Liver (tissue), 8 donors: ENCODE measurements at regions not wholly inside any gene's neighbourhood (a gene's known extent, or its start where the extent isn't known, plus 50 kb on each side); places are given as distances from the start of the nearest gene placed in this dataset.

ENCODE experiments used
- DNase-seq: peaks from one replicate; pipeline ENCODE4 v3.0.0-alpha.2; 2017; ENCODE audit warnings: low spot score
- H3K27ac ChIP-seq, 2 donors: one replicate each; pipeline ENCODE4 v1.7.0; 2013; ENCODE audit warnings: inconsistent platforms in 2 of 2, low read length in 2 of 2, control low read depth in 1 of 2, low read depth in 1 of 2, mild to moderate bottlenecking in 1 of 2
- H3K27me3 ChIP-seq, 4 donors: one replicate each; pipeline versions ENCODE4 v1.6.1 to v1.7.0; 2013; ENCODE audit warnings: low read length in 3 of 4, inconsistent platforms in 1 of 4, mild to moderate bottlenecking in 1 of 4, moderate library complexity in 1 of 4; ENCODE audit not compliant: control insufficient read depth in 4 of 4, insufficient read depth in 4 of 4
- H3K36me3 ChIP-seq, 4 donors: one replicate each; pipeline versions ENCODE4 v1.6.1 to v1.7.0; 2013; ENCODE audit warnings: low read length in 3 of 4, mild to moderate bottlenecking in 3 of 4, low read depth in 1 of 4, moderate library complexity in 1 of 4; ENCODE audit not compliant: control insufficient read depth in 4 of 4, insufficient read depth in 3 of 4
- H3K4me1 ChIP-seq, 4 donors: one replicate each; pipeline versions ENCODE4 v1.6.1 to v1.7.0; 2013; ENCODE audit warnings: low read length in 3 of 4, mild to moderate bottlenecking in 3 of 4, moderate library complexity in 1 of 4; ENCODE audit not compliant: control insufficient read depth in 4 of 4, insufficient read depth in 4 of 4
- H3K4me3 ChIP-seq, 3 donors: one replicate each; pipeline versions ENCODE4 v1.6.1 to v1.7.0; 2013; ENCODE audit warnings: low read length in 3 of 3, control low read depth in 1 of 3, low read depth in 1 of 3, mild to moderate bottlenecking in 1 of 3
- H3K9ac ChIP-seq, 2 donors: one replicate each; pipeline ENCODE4 v1.7.0; 2013; ENCODE audit warnings: low read length in 2 of 2, mild to moderate bottlenecking in 2 of 2, moderate library complexity in 2 of 2, control low read depth in 1 of 2, low read depth in 1 of 2
- H3K9me3 ChIP-seq, 4 donors: one replicate each; pipeline versions ENCODE4 v1.6.1 to v1.7.0; 2013; ENCODE audit warnings: low read length in 3 of 4; ENCODE audit not compliant: control insufficient read depth in 4 of 4
- CTCF ChIP-seq: fragments of 150-350 bp; IDR thresholded peaks from 2 replicates; pipeline ENCODE4 v1.5.1; 2017; ENCODE audit warnings: improper control_type of control experiment, low read depth, low read length; ENCODE audit not compliant: missing input control
- EGR1 ChIP-seq, 2 donors: IDR thresholded peaks; 2 replicates each; pipeline ENCODE4 v1.6.1; 2016 to 2018; ENCODE audit warnings: antibody characterized with exemption in 2 of 2, low read depth in 2 of 2
- FOXA1 ChIP-seq: IDR thresholded peaks from 2 replicates; pipeline ENCODE4 v1.6.1; 2016; ENCODE audit warnings: antibody characterized with exemption
- FOXA2 ChIP-seq: IDR thresholded peaks from 2 replicates; pipeline ENCODE4 v1.6.1; 2016; ENCODE audit warnings: antibody characterized with exemption
- GABPA ChIP-seq, 2 donors: IDR thresholded peaks in 1 of 2; conservative IDR thresholded peaks in 1 of 2; 2 replicates each; pipeline ENCODE4 v1.6.1; 2016; ENCODE audit warnings: antibody characterized with exemption in 2 of 2, mild to moderate bottlenecking in 1 of 2, moderate library complexity in 1 of 2
- HNF4A ChIP-seq, 2 donors: conservative IDR thresholded peaks; 2 replicates each; pipeline ENCODE4 v1.6.1; 2016; ENCODE audit warnings: antibody characterized with exemption in 2 of 2, mild to moderate bottlenecking in 2 of 2
- HNF4G ChIP-seq: IDR thresholded peaks from 2 replicates; pipeline ENCODE4 v1.6.1; 2016; ENCODE audit warnings: antibody characterized with exemption
- JUND ChIP-seq, 2 donors: IDR thresholded peaks; 2 replicates each; pipeline ENCODE4 v1.6.1; 2016; ENCODE audit warnings: antibody characterized with exemption in 2 of 2
- MAX ChIP-seq: IDR thresholded peaks from 2 replicates; pipeline ENCODE4 v1.6.1; 2016; ENCODE audit warnings: antibody characterized with exemption
- NR2F2 ChIP-seq: IDR thresholded peaks from 2 replicates; pipeline ENCODE4 v1.6.1; 2016; ENCODE audit warnings: antibody characterized with exemption
- RAD21 ChIP-seq, 2 donors: IDR thresholded peaks; 2 replicates each; pipeline ENCODE4 v1.6.1; 2016; ENCODE audit warnings: antibody characterized with exemption in 2 of 2, mild to moderate bottlenecking in 2 of 2
- REST ChIP-seq: IDR thresholded peaks from 2 replicates; pipeline ENCODE4 v1.6.1; 2016; ENCODE audit warnings: antibody characterized with exemption, mild to moderate bottlenecking
- RXRA ChIP-seq, 2 donors: IDR thresholded peaks; 2 replicates each; pipeline ENCODE4 v1.6.1; 2017 to 2018; ENCODE audit warnings: antibody characterized with exemption in 2 of 2, mild to moderate bottlenecking in 1 of 2
- SP1 ChIP-seq: IDR thresholded peaks from 2 replicates; pipeline ENCODE4 v1.6.1; 2018; ENCODE audit warnings: antibody characterized with exemption, mild to moderate bottlenecking
- TAF1 ChIP-seq: conservative IDR thresholded peaks from 2 replicates; pipeline ENCODE4 v1.6.1; 2016; ENCODE audit warnings: antibody characterized with exemption, mild to moderate bottlenecking
- YY1 ChIP-seq: IDR thresholded peaks from 2 replicates; pipeline ENCODE4 v1.6.1; 2016; ENCODE audit warnings: antibody characterized with exemption, mild to moderate bottlenecking
- ZBTB33 ChIP-seq: IDR thresholded peaks from 2 replicates; pipeline ENCODE4 v1.6.1; 2016; ENCODE audit warnings: antibody characterized with exemption
- WGBS: extraction: QIAGEN DNeasy Blood & Tissue Kit; methylation state at CpG from one replicate; pipeline ENCODE4 v1.1.7; 2013; 5-methylcytosine and 5-hydroxymethylcytosine counted together
- TF ChIP-seq, protein P1 (sequence below): IDR thresholded peaks from 2 replicates; pipeline ENCODE4 v1.6.1; 2016; ENCODE audit warnings: antibody characterized with exemption
- donor health status: healthy.
- donor health status: healthy.
- donor health status: healthy.
- donor health status: healthy.
- donor health status: healthy.

DNA sequence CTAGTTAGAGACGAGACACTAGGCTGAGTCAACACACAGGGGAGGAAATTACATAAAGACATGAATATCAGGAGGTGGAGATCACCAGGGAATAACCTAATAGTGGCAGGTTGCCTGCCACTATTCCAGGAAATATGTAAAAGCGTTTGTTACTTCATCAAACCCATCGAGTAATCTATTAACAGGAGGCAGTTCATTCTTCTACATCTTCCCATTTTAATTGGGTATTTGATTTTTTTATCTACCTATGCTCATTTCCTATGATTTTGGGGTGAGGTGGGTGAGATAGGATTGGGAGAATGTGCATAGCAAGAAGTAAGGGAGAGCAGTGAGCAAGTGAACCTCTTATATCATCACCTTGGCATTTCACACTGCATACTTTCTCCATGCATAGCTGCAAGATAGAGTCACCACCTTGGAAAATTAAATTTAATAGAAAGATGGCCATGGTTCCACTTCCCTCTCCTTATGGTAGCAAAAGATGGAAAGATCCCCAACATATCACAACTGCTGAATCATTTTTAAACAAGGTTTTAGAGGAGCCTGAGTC is 312.2 kb downstream of the TMEM114 start:
- no peaks in the 10 kb centered on the region for H3K36me3 ChIP-seq
- no peak overlapping the region for H3K4me3 ChIP-seq
- peaks cover 0 to 2% (median 0%) of the 10 kb centered on the region in 4 donors for H3K9me3 ChIP-seq
- no peak for DNase-seq
- H3K27ac ChIP-seq, result no peak overlapping the region
- peaks cover 0 to 5% (median under 1%) of the 10 kb centered on the region in 4 donors for H3K27me3 ChIP-seq
- H3K9ac ChIP-seq, result no peak overlapping the region
- TF ChIP-seq NR2F2 (no peak), EGR1 (IDR thresholded peaks at IDR 0.05; ENCODE audit: low read depth in 2 of 2) (no peak), FOXA2 (no peak)
- 58% methylated on average over 3 of the region's 3 CpGs for WGBS
- H3K4me1 ChIP-seq, result no peaks in the 10 kb centered on the region

GRCh38 chr16:8271344-8271743 is 319.0 kb downstream of the TMEM114 start:
- Histone ChIP-seq H3K9ac (no peak overlapping the region), H3K27ac (no peak overlapping the region), H3K9me3 (peaks cover 0 to 5% (median 0%) of the 10 kb centered on the region in 4 donors), H3K4me1 (no peaks in the 10 kb centered on the region), H3K27me3 (peaks cover 0 to 8% (median 0%) of the 10 kb centered on the region in 4 donors), H3K4me3 (no peak overlapping the region), H3K36me3 (no peaks in the 10 kb centered on the region)
- WGBS, result 73% methylated on average over 3 of the region's 3 CpGs
- TF ChIP-seq REST (no peak), JUND (IDR thresholded peaks at IDR 0.05) (no peak), GABPA (IDR thresholded peaks at IDR 0.05 in 1 of 2, conservative IDR thresholded peaks at IDR 0.05 in 1 of 2) (no peak), CTCF (no peak), FOXA2 (no peak), SP1 (no peak), RAD21 (IDR thresholded peaks at IDR 0.05) (no peak), YY1 (no peak), MAX (no peak), EGR1 (IDR thresholded peaks at IDR 0.05; ENCODE audit: low read depth in 2 of 2) (no peak), TAF1 (no peak), HNF4G (no peak), ZBTB33 (no peak), NR2F2 (no peak), FOXA1 (no peak), RXRA (IDR thresholded peaks at IDR 0.05) (no peak), HNF4A (conservative IDR thresholded peaks at IDR 0.05) (no peak)
- TF ChIP-seq, protein P1, sequence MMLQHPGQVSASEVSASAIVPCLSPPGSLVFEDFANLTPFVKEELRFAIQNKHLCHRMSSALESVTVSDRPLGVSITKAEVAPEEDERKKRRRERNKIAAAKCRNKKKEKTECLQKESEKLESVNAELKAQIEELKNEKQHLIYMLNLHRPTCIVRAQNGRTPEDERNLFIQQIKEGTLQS, result no peak
- no peak for DNase-seq
